DMS153 (cell line): ENCODE measurements at regions not wholly inside any gene's neighbourhood (a gene's known extent, or its start where the extent isn't known, plus 50 kb on each side); places are given as distances from the start of the nearest gene placed in this dataset.
"Not testable (repeated sequence)": the region's sequence is repeated elsewhere in the genome, so short reads cannot be mapped to it uniquely, and the experiment has no call there.

Source experiments
- DNase-seq: peaks from one replicate; lab custom pipeline; 2025; lab: John Stamatoyannopoulos, UW

- DNase-seq = no peak
These were observed 118.9 kb upstream of the TBL1X start for GRCh38 chrX:9345957-9346356.

GRCh38 chrX:9349572-9350494, 115.0 kb upstream of the TBL1X start:
- DNase-seq = no peak

- DNase-seq = no peak
These were observed 113.7 kb upstream of the TBL1X start for GRCh38 chrX:9351126-9351525.

GRCh38 chrX:9352243-9352642, 112.6 kb upstream of the TBL1X start:
- no peak for DNase-seq

- DNase-seq = no peak
These were observed 112.0 kb upstream of the TBL1X start for GRCh38 chrX:9352694-9353411.

GRCh38 chrX:9354918-9355317, 109.9 kb upstream of the TBL1X start:
- DNase-seq = no peak

- DNase-seq = no peak
These were observed 109.1 kb upstream of the TBL1X start for GRCh38 chrX:9355739-9356138.

- DNase-seq = no peak
These were observed 108.0 kb upstream of the TBL1X start for GRCh38 chrX:9356846-9357245.

GRCh38 chrX:9357518-9358114, 107.2 kb upstream of the TBL1X start:
- DNase-seq = no peak

- DNase-seq = no peak
These were observed 102.4 kb upstream of the TBL1X start for GRCh38 chrX:9362363-9362928.

- no peak for DNase-seq
These were observed 97.4 kb upstream of the TBL1X start for GRCh38 chrX:9367421-9367820.

- DNase-seq = no peak
These were observed 96.6 kb upstream of the TBL1X start for GRCh38 chrX:9368262-9368661.

GRCh38 chrX:9369802-9370291, 95.0 kb upstream of the TBL1X start:
- DNase-seq = no peak

- no peak for DNase-seq
These were observed 94.0 kb upstream of the TBL1X start for GRCh38 chrX:9370893-9371292.

GRCh38 chrX:9372866-9373265, 92.0 kb upstream of the TBL1X start:
- DNase-seq = no peak

GRCh38 chrX:9373789-9374188, 91.1 kb upstream of the TBL1X start:
- DNase-seq = no peak

GRCh38 chrX:9374555-9374954, 90.3 kb upstream of the TBL1X start:
- no peak for DNase-seq

GRCh38 chrX:9376111-9376510, 88.7 kb upstream of the TBL1X start:
- no peak for DNase-seq

GRCh38 chrX:9377216-9377615, 87.6 kb upstream of the TBL1X start:
- not testable (repeated sequence) for DNase-seq

GRCh38 chrX:9378980-9379696, 85.7 kb upstream of the TBL1X start:
- no peak for DNase-seq

GRCh38 chrX:9379697-9380551, 84.9 kb upstream of the TBL1X start:
- DNase-seq = peak; percentile 66
